ENCODE measurements at regions not wholly inside any gene's neighbourhood (a gene's known extent, or its start where the extent isn't known, plus 50 kb on each side); places are given as distances from the start of the nearest gene placed in this dataset.

- TF ChIP-seq CTCF (IDR thresholded peaks at IDR 0.05; ENCODE audit: poor library complexity, severe bottlenecking) (no peak), POLR2AphosphoS5 (IDR thresholded peaks at IDR 0.05) (no peak), EZH2 (IDR thresholded peaks at IDR 0.05; ENCODE audit: borderline replicate concordance, insufficient read depth, low read length, poor library complexity, severe bottlenecking) (no peak), RAD21 (conservative IDR thresholded peaks at IDR 0.05) (no peak), EP300 (conservative IDR thresholded peaks at IDR 0.05; ENCODE audit: poor library complexity, severe bottlenecking) (no peak)
Measured at GRCh38 chr14:71204768-71205167, 297.5 kb downstream of the PCNX1 start.
